Cerebellar cortex (tissue), 1 donor: ENCODE measurements at regions not wholly inside any gene's neighbourhood (a gene's known extent, or its start where the extent isn't known, plus 50 kb on each side); places are given as distances from the start of the nearest gene placed in this dataset.

Experiments
- DNase-seq: peaks from one replicate; pipeline ENCODE4 v3.0.0-alpha.2; 2015; ENCODE audit warnings: low spot score

DNA sequence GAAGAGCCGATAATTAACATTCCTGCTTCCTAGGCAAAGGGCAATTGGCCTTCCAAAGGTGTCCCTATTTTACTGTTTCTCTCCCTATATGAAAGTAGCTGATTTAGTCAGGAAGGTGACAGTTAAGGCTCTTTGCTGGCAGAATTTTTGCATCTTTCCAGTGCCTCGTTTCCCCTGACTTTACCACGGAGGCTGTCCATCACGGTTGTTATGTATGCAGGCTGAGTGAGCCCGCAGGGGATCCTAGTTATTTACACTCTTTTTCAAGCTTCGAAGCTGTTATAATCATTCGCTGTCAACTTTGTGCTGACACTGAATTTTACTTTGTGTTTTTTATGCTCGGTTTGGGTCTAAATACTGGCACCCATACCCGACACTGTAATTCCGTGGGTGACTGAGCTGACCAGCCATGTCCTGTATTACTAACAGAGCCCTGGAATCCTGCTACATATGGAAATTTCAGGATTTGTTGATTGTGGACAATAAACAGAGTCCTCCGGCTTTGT, 713.8 kb upstream of the FANCL start:
- no peak for DNase-seq

DNA sequence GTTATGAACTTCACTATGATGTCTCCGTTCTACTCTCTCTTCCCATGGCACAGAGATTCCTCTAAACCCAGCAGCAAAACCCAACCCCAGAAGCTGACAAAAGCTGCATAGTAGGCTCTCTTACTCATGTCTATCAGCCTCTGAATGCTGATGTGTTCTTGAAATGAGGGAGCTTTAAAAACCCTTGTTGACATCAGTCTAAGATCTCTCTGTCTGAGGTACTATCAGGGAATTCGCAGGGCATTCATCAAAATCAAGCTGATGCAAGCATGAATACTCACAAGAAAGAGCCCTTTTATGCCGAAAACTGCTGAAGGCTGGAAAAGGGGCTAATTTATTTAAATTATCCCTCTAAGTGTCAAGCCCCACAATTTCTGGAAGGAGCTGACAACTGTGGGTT, 710.6 kb upstream of the FANCL start:
- DNase-seq = no peak

DNA sequence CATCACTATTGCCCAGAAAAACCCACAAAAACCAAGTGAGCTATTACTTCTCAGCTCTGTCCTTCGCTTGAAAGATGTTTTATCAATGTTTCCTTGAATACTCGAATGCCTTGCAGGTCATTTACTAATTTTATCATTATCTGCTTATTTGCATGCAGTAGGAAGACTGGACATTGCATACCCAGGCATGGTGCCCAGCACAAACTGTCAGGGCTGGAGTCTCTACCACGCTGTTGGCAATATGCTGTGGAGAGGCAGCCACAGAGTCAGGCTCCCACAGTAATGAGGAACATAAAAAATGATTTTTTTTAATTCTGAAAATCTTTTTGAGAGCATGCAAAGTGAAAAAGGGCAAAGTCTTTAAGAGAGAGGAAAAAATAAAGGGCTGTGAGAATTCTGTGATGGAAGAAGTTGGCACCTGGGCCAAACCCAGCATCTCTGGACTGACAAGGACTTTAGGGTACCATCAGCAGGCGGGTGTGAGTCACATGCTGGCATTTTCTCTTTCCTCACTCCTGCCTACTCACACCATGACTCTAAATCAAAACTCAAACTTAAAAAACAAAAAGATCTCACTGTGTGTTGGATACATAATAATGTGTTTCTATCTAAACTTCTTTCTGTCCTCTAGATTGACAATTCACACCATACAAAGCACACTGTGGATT, 709.8 kb upstream of the FANCL start:
- no peak for DNase-seq

DNA sequence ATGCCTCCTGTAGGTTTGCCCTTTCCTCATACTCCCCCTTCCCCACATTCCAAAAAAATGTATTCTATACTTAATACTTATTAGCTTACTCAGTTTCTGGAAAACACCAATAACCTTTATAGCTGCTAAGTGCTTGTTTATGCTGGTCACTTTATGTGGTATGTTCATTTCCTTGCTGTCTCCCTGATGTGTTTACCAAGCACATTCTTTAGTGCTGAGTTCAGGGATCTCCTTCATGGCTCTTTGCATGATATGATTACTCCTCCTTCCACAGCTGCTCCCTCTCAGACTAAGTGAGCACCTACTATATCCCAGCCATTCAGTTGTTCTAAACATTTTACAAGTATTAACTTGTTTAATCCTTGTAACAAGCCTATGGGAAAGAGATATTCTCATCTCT, 698.3 kb upstream of the FANCL start:
- no peak for DNase-seq

DNA sequence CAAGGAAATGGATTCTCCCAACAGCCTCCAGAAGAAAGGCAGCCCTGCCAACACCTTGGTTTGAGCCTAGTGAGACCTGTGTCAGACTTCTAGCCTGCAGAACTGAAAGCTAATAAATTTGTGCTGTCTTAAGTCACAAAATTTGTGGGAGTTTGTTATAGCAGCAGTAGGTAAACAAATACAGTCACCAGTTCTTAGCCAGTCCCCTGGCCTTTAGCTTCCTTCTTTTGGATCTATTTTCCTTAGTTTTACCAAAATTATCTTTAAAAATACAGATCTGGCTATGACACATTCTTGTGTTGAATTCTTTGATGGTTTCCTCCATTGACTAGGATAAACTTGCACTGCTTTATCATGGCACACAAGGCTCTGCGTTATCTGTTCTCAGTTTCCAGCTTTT, 697.9 kb upstream of the FANCL start:
- DNase-seq = no peak

DNA sequence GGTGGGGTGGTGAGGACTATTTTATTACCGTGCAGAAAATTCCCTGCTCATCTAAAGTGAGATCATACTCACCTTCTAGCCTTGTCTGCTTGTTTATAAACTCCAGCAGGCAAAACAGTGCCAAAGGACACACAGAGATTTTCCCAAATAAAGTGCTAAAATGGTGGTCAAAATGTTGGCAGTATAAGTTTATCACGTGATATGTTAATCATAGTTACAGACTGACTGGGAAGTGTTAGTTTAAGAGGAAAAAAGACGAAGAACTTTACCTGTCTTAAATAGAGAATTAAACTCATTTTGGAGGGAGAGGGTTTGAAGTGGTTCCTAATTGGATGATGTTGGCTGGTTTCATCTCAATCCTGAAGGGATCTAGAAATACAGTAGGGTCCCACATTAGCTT, 691.7 kb upstream of the FANCL start:
- no peak for DNase-seq

DNA sequence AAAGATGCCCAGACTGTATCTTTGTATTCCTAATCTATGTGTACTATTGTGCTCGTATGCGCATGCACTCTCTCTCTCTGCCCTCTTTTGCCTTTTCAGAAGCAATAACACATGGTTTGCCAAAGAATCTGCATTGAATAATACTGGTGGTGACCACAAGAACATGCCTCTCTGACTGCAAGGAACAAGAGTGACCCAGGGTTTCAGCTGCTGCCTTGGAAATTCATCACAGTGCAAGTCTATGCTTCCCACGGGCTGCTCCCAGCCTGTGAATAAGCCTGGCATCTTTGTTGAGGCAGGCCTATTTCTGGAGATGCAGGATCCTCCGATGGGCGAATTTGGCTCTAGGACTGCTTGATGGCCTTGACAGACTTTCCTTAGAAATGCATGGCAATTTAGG, 689.4 kb upstream of the FANCL start:
- DNase-seq = no peak

DNA sequence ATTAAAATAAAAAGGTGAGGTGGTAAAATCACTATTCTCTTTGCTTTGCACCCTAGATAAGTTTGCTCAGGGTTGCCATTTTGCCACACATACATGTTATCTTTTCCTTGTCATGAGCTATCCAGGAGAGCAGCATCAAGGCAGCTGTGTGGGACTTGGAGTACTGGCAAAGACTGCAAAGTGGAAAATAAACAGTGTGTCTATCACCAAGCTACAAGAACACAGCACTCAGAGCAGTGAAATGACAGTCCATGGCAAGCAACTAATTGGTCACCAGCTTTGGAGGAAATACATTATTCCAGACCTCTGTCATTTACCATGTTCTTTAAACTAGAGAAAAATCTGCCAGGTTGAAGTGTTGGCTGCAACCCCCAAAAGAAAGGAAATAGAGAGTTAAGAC, 687.8 kb upstream of the FANCL start:
- DNase-seq = no peak

DNA sequence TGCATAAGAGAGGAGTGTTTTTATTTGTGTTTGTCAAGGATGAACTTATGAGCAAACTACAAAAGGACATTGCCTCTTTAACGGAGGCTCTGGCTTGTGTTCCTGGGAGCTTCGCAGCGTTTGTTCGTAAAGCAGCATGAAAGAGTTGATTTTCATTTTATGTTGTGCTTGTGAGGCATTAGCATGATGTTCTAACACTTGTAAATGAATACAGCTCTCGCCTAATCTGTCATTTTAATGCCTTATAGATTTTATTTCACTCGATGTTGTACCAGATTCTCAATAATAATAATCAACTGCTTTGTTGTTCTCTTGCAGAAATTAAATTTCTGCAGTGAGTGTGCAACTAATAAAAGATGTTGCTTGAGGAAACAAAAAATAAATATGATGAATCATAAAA, 687.3 kb upstream of the FANCL start:
- no peak for DNase-seq

DNA sequence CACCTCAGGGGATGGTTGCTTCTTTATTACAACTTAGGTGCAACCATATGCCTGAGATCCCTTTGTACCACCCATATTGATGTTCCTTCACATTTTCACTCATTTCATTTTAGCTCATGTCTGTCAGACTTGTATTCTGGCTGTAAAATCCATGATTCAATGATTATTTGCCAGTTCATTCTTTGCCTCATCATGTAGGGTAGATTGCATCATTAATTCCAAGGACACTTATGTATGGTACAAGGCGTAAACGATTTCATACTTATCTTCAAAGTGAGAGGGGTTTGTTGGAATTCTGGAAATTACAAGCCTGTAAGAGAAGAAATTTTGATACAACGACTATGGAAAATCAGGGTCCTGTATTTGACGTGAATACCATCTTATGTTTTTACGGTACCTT, 685.0 kb upstream of the FANCL start:
- no peak for DNase-seq

DNA sequence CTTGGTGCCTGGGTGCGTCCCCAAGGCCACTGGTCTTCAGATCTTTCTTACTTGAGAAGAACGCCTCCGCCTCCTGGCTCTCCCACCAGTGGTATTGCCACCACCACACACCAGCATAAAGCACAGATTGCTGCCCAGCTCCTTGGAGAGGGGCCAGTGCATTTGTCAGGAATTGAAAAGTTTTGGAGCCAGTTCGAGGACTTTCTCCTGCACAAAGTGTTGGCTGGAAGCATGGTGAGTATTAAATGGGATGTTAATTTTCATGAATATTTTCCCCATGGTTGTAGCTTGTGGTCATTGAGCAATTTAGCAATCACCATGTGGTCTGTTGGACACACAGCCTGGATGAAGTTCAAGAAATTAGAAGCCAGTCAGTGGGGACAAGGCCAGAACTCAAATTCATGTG, 684.6 kb upstream of the FANCL start:
- peak; percentile 14 for DNase-seq

DNA sequence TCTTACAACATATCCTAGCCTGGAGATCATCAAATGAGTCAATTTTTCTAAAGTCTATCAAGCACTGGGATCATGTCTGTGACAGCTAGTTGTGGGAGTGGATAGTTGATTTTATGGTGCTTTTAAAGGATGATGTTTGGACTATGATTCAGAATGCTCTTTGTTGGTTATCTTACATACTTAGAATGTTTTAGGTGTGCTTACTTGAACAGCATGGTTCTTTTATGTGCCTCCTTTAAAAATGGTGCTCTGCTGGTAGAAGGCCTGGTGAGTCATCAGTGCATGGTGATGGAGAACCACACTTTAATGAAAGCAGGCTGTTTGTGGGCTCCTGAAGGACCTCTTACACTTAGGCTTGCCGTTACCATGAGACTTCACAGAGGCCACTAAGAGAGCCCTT, 682.7 kb upstream of the FANCL start:
- no peak for DNase-seq

DNA sequence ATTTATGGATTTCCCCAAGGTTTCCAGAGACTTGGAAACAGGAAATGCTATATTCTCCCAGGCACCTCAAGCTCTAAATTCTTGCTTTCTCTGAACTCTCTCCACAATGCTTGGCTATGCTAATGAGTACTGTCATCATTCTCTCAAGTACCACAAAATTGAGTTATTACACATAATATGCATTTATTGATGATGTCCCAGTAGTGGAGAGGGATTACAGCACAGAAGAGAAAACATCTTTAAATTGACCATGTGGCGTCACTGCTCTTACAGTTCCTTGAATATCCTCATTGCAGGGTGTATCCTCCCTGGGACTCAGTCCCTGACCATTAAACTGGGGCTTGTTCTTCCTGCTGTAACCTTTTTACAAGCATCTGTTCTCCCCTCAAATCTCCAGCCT, 681.1 kb upstream of the FANCL start:
- no peak for DNase-seq

DNA sequence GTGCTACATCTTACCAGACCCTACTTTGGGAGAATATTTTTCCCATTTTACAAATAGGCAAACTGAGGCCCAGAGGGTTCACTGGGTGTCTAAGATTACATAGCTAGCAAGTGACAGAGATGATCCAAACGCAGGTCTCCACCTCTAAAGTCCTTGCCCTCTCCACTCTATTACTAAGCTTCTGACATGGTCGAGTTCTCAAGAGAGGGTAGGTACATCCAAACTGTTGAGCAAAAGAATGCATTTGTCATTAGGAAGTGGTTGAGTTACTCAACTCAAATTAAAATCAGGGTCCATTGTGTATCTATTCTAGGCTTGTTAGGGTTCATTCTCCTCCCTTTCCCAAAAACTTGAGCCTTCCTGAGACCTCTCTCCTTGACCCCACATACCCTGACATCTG, 680.6 kb upstream of the FANCL start:
- no peak for DNase-seq

DNA sequence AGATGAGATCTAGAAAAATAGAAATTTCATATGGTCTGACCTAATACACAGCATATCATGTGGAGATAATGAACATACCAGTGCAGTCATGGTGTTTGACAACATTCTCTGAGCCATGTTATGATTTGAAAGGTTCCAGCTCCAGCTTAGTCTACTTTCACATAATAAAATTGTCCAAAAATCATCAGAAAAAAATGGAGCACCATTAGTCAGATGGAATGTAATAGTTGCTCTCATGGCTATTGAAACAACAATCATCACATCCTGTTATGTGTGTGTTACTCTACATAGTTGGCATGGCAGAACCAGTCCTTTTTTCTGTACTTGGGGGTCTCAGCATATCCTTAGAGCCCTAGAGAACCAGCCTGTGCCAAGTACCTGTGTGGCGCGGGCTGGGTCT, 678.9 kb upstream of the FANCL start:
- no peak for DNase-seq

DNA sequence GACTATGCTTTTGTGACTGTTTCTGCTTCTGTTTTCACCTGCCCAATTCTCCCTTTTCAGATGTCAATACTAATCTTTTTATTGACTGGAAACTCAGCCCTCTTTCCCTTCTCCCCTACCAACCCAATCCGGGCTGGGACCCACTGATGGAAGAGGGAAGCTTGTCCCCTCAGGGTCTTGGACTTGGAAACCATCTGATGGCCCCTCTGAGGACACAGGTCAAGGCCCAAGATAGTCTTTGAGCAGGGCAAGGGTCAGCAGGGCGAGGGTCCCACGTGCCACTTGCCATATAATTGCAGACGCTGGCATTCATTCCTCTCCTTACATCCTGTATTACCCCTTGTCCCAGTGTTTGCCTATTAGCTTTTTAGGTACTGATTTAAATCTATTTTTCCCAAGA, 678.2 kb upstream of the FANCL start:
- DNase-seq = no peak

DNA sequence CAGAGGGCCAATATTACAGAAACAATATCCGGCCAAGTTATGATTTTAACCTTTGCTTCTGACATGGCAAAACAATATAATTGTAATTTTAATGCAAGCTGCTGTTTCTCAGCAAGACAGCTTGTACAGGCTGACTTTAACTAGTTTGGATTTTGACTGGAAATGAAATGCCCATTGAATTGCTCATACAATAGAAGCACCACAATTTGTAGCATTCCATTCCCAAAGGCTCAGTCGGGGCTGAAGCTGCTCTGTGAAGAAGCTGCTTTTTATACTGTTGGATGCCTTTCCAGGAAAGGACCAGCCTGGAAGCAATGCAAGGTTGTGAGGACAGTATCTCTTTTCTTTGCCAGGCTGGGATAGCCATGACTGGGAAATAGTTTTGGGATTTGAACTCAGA, 677.0 kb upstream of the FANCL start:
- DNase-seq = no peak

DNA sequence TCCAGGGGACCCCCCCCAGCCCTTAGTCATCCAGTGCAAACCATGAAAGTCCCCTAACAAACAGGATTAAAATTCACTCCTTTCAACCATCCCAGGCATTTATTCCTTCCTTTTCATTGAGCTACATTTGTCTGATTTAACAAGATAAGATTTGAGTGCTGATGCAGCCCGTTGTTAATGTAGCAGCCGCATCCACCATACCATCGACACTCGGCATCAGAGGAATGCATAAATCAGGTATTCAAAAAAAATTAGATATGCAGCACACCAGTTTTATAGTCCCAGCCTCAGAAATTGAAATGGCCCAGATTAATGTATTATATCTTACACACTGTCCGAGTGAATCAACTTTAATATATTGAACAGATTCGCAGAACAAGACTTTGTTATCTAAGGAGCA, 676.5 kb upstream of the FANCL start:
- no peak for DNase-seq

DNA sequence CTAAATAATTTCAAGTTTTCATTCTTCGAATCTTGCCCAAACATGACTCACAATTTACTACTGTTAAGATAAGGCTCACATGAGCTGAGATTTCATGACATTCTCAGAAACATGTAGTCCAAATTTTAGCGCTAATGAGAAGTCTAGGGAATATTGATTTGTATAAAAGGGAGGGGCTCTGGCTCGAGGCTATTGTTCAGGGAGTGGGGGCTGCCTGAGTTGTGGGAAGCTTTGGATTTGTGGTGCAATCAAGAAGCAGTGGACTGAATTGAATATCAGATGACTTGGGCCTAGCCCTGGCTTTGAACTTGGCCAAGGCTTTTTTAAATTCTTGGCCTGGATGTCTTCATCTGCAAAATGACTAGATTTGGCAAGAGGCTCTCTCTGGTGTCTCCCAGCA, 674.9 kb upstream of the FANCL start:
- DNase-seq = no peak

DNA sequence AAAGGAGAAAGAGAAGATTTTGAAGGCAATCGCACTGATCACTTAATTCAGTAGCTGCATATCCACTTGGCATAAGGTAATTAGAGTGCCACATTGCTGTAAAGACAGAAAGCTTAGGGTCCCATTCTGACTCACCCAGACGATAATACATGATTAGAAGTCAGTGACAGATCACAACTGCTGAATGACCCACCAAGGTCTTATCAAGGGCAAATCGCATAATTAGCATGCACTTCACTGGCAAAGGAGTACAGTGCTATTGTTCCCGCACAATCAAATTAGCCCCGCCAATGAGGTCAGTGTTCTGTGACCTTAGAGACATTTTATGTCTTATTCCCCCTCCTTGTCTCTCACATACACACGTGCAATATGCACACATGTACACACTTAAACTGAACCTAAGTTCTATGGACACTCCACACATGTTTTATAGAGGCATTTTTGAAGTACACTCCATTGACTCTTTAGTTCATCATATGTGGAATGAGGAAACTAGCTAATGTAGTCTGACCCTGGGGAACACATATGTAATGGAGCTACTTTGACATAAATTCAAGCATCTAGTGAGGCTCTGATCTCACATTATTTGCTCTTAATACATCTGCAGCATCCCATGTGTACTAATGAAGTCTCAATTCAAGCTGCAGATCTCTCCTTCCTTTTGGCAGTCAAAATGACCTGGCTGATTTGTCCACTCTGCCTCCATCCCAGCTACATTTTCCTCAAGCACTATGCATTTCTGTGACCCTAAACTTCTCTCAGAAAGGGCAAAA, 673.8 kb upstream of the FANCL start:
- no peak for DNase-seq

DNA sequence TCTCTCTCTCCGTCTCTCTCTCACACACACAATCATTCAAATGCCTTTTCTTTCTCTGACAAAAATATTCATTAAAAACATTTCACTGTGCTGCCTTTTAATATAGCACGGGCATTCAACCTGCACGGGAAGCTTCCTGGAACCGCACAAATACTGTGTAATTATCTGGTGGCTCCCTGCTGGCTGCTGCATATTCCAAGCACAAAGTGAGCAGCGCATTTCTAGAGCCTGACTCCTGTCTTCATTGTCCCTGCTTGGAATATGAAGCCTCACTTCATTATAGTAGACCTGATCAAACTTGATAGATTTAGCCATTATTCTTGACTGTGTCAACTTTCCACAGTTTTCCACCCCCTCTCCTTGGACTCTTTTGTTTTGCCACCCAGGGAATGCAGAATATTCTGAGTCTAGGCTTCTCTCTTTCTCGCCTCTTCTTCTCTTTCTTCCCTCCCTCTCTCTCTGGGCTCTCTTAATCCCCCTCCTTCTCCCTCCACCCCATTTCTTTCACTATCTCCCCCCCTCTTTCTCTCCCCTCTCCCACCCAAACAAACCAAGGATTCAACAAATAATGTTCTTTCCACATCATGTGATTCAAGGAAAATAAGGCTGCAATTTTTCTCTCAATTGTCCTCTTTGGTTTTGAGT, 672.1 kb upstream of the FANCL start:
- DNase-seq = no peak

DNA sequence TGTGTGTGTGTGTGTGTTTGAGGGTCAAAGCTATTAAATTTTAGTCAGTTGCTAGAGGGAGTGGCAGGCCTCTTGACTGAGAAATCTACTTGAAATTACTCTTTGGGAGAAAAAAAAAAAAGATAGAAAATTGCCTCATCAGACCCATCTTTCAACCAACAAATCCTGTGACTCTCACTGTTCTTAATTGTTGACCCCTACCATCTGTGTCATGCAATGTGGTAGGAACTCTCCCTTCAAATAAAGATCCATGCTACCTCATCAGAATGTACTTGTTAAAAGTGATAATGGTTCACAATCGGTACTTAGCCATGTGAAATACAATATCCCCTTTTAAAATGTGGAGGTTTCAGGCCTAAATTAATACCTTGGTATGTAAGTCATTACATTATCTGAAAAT, 670.8 kb upstream of the FANCL start:
- no peak for DNase-seq

DNA sequence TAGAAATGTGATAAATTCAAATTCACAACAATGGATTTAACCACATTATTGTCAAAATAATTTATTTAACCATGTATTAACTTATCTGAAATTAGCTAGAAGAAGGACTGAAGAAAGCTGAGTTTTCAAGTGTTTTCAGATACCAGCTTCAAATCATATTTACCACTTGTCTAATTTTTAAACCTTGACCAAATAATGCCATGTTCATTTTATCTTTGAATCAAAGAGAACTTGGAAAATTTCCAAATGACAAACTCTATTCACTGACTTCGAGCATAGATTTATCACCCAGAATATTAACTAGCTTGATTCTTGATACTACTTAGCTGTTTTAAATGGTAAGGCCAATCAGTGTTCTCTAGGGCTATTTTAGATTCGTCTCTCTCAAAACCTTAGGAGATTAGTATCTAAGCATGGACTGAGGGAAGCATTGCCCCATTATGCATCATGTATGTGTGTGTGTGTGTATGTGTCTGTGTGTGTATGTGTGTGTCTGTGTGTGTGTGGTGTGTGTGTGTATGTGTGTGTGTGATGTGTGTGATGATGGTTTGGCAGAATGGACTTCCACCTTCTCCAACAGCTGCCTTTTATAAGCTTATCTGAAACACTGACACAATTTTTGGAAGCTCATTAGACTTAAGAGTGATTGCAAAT, 667.5 kb upstream of the FANCL start:
- no peak for DNase-seq
